ENCODE measurements at regions not wholly inside any gene's neighbourhood (a gene's known extent, or its start where the extent isn't known, plus 50 kb on each side); places are given as distances from the start of the nearest gene placed in this dataset.

GRCh38 chr11:27754035-27755017 lies 54.1 kb upstream of the BDNF start:
- Histone ChIP-seq H3K36me3 (ENCODE audit: control insufficient read depth, low read length) (no peaks in the 10 kb centered on the region), H3K4me1 (ENCODE audit: control insufficient read depth, low read length) (no peaks in the 10 kb centered on the region), H3K79me2 (ENCODE audit: control insufficient read depth, low read length) (no peaks in the 10 kb centered on the region), H3K9me2 (replicated peaks; ENCODE audit: control insufficient read depth, low read length) (no peaks in the 10 kb centered on the region), H3K27ac (ENCODE audit: low read depth, low read length) (no peak overlapping the region), H4K20me1 (ENCODE audit: control insufficient read depth, insufficient read depth, low read depth, low read length) (no peaks in the 10 kb centered on the region), H3K4me2 (ENCODE audit: low read length) (no peak overlapping the region), H3K9me3 (ENCODE audit: control insufficient read depth, insufficient read depth, low read length) (no peaks in the 10 kb centered on the region), H3K27me3 (ENCODE audit: control insufficient read depth, low read length) (no peaks in the 10 kb centered on the region), H3F3A (ENCODE audit: control insufficient read depth, insufficient read depth) (no peaks in the 10 kb centered on the region), H3K4me3 (ENCODE audit: low read length) (no peak overlapping the region)
- TF ChIP-seq, protein P1, sequence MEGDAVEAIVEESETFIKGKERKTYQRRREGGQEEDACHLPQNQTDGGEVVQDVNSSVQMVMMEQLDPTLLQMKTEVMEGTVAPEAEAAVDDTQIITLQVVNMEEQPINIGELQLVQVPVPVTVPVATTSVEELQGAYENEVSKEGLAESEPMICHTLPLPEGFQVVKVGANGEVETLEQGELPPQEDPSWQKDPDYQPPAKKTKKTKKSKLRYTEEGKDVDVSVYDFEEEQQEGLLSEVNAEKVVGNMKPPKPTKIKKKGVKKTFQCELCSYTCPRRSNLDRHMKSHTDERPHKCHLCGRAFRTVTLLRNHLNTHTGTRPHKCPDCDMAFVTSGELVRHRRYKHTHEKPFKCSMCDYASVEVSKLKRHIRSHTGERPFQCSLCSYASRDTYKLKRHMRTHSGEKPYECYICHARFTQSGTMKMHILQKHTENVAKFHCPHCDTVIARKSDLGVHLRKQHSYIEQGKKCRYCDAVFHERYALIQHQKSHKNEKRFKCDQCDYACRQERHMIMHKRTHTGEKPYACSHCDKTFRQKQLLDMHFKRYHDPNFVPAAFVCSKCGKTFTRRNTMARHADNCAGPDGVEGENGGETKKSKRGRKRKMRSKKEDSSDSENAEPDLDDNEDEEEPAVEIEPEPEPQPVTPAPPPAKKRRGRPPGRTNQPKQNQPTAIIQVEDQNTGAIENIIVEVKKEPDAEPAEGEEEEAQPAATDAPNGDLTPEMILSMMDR (IDR thresholded peaks at IDR 0.05; ENCODE audit: low read depth, low read length, poor library complexity, severe bottlenecking), result no peak
- TF ChIP-seq EZH2phosphoT487 (IDR thresholded peaks at IDR 0.05; ENCODE audit: borderline replicate concordance, low read length), result no peak

Measured in DOHH2 (cell line).